ENCODE measurements at regions not wholly inside any gene's neighbourhood (a gene's known extent, or its start where the extent isn't known, plus 50 kb on each side); places are given as distances from the start of the nearest gene placed in this dataset.

DNA sequence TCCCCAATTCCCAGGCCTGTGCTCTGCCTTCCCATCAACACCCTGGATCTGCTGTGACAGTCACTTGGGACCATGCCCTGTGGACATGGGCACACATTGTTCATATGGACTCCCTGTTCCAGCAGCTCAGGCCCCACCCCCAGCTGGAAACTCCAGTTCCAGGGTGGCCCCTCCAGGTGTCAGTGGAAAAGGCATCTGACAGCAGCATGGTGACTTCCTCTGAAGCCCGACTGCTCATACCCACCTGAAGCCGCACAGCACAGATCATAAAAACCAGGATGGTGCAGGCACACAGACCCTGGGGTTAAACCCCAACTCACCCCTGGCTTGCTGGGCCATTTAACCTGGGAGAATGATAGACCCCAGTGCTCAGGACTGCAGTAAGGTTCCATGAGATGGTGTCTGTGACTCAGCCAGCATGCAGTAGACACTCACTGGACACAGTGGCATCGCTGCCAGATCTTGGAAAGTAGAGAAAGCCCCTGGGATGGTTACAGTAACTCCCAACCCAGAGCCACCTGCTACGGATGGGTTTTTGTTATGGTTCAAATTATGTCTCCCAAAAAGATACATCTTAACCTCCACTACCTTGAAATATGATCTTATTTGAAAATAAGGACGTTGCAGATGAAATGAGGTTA lies 72.6 kb upstream of the NANOS1 start:
- Histone ChIP-seq H3K4me3 (no peak overlapping the region), H3K27ac (no peak overlapping the region), H3K27me3 (no peaks in the 10 kb centered on the region), H3K4me1 (peaks cover 24% of the 10 kb centered on the region), H3K36me3 (no peaks in the 10 kb centered on the region), H3K9me3 (no peaks in the 10 kb centered on the region)
- intact Hi-C loops (cut with DNase I): no loop called here
- peak; percentile 69 to 91 for DNase-seq (ENCODE audit: extremely low spot score in 2 of 2)
- TF ChIP-seq POLR2AphosphoS5 (IDR thresholded peaks at IDR 0.05; ENCODE audit: insufficient read depth in 1 of 2, low read depth in 1 of 2) (no peak), POLR2A (IDR thresholded peaks at IDR 0.05) (no peak)
- TF ChIP-seq, protein P1, sequence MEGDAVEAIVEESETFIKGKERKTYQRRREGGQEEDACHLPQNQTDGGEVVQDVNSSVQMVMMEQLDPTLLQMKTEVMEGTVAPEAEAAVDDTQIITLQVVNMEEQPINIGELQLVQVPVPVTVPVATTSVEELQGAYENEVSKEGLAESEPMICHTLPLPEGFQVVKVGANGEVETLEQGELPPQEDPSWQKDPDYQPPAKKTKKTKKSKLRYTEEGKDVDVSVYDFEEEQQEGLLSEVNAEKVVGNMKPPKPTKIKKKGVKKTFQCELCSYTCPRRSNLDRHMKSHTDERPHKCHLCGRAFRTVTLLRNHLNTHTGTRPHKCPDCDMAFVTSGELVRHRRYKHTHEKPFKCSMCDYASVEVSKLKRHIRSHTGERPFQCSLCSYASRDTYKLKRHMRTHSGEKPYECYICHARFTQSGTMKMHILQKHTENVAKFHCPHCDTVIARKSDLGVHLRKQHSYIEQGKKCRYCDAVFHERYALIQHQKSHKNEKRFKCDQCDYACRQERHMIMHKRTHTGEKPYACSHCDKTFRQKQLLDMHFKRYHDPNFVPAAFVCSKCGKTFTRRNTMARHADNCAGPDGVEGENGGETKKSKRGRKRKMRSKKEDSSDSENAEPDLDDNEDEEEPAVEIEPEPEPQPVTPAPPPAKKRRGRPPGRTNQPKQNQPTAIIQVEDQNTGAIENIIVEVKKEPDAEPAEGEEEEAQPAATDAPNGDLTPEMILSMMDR (IDR thresholded peaks at IDR 0.05): no peak

DNA sequence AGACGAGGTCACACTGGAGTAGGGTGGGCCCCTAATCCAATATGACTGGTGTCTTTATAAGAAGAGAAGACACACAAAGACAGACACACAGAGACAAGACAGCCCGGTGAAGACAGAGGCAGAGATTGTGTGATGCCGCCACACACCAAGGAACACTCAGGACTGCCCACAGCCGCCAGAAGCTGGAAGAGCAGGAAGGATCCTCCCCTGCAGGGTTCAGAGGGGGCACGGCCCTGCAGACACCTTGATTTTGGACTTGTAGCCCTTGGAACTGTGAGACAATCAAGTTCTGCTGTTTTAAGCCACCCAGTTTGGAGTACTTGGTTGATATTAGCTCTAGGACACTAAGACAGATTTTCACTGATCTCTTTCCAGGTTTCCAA lies 72.1 kb upstream of the NANOS1 start:
- TF ChIP-seq, protein P1 (IDR thresholded peaks at IDR 0.05): no peak
- TF ChIP-seq POLR2AphosphoS5 (IDR thresholded peaks at IDR 0.05; ENCODE audit: insufficient read depth in 1 of 2, low read depth in 1 of 2) (no peak), POLR2A (IDR thresholded peaks at IDR 0.05) (no peak)
- Histone ChIP-seq H3K4me1 (peaks cover 24% of the 10 kb centered on the region), H3K27me3 (no peaks in the 10 kb centered on the region), H3K4me3 (no peak overlapping the region), H3K27ac (no peak overlapping the region), H3K36me3 (no peaks in the 10 kb centered on the region), H3K9me3 (no peaks in the 10 kb centered on the region)
- DNase-seq (ENCODE audit: extremely low spot score in 2 of 2): peak; percentile 46 to 65
- intact Hi-C loops (cut with DNase I): no loop called here

DNA sequence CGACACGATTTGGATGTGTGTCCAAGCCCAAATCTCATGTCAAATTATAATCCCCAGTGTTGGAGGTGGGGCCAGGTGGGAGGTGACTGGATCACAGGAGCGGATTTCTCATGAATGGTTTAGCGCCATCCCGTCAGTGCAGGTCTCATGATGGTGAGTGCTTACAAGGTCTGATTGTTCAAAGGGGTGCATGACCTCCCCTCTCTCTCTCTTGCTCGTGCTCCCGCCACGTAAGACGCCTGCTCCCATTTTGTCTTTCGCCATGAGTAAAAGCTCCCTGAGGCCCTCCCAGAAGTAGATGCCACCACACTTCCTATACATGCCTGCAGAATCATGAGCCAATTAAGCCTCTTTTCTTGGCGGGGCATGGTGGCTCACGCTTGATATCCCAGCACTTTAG lies 71.5 kb upstream of the NANOS1 start:
- Histone ChIP-seq H3K4me1 (peaks cover 24% of the 10 kb centered on the region), H3K4me3 (no peak overlapping the region), H3K27ac (no peak overlapping the region), H3K27me3 (no peaks in the 10 kb centered on the region), H3K36me3 (no peaks in the 10 kb centered on the region), H3K9me3 (no peaks in the 10 kb centered on the region)
- intact Hi-C loops (cut with DNase I): no loop called here
- DNase-seq (ENCODE audit: extremely low spot score in 2 of 2): peak; percentile 64 to 72
- TF ChIP-seq, protein P1 (IDR thresholded peaks at IDR 0.05): no peak
- no peak for TF ChIP-seq POLR2A (IDR thresholded peaks at IDR 0.05)
- TF ChIP-seq POLR2AphosphoS5 (IDR thresholded peaks at IDR 0.05; ENCODE audit: insufficient read depth in 1 of 2, low read depth in 1 of 2): no peak

DNA sequence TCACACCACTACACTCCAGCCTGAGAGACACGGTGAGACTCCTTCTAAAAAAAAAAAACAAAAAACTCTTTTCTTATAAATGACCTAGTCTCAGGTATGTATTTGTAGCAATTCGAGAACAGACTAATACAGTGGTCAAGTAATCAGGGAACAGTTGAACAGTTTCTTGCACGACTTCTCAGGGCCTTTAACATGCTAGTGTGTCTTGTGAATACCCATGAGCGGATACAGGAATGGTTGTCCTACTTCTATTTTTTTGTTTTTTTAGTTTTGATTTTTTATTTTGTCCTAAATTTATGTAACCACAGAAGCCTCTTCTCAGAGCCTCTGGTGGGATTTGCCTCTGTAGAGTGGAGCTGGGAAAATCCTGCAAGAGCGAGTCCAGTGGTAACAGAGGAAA lies 71.0 kb upstream of the NANOS1 start:
- no peaks in the 10 kb centered on the region for H3K9me3 ChIP-seq
- H3K27me3 ChIP-seq: no peaks in the 10 kb centered on the region
- no peak for TF ChIP-seq POLR2AphosphoS5 (IDR thresholded peaks at IDR 0.05; ENCODE audit: insufficient read depth in 1 of 2, low read depth in 1 of 2)
- no peak for TF ChIP-seq POLR2A (IDR thresholded peaks at IDR 0.05)
- TF ChIP-seq, protein P1 (IDR thresholded peaks at IDR 0.05): no peak
- intact Hi-C loops (cut with DNase I): no loop called here
- no peak overlapping the region for H3K4me3 ChIP-seq
- DNase-seq (ENCODE audit: extremely low spot score in 2 of 2): no peak
- H3K4me1 ChIP-seq: peaks cover 24% of the 10 kb centered on the region
- H3K27ac ChIP-seq: no peak overlapping the region
- no peaks in the 10 kb centered on the region for H3K36me3 ChIP-seq
